OCI-LY3 (cell line): ENCODE measurements at regions not wholly inside any gene's neighbourhood (a gene's known extent, or its start where the extent isn't known, plus 50 kb on each side); places are given as distances from the start of the nearest gene placed in this dataset.
A peak's percentile ranks its signal among the peaks of the same experiment; 100 is the strongest.

Source experiments
- H2AFZ ChIP-seq: fragments of 200-600, 300-600 bp; shearing (Covaris generic); 2 replicates; pipeline ENCODE4 v1.6.0; 2014; ENCODE audit warnings: antibody characterized with exemption, low read depth, low read length
- H3K27ac ChIP-seq: fragments of 200-600, 300-600 bp; sonication (generic); 2 replicates; pipeline ENCODE4 v1.5.1; 2014; ENCODE audit warnings: mild to moderate bottlenecking, low read length, moderate library complexity, mixed read lengths
- H3K27me3 ChIP-seq: fragments of 200-600, 300-600 bp; sonication (generic); 2 replicates; pipeline ENCODE4 v1.6.1; 2014; ENCODE audit warnings: low read depth, low read length, mixed read lengths
- H3K36me3 ChIP-seq: fragments of 200-600, 300-600 bp; sonication (generic); replicated peaks from 2 replicates; pipeline ENCODE3; 2014; ENCODE audit warnings: low read depth, low read length, mixed read lengths
- H3K4me1 ChIP-seq: fragments of 300-600, 200-600 bp; sonication (generic); 2 replicates; pipeline ENCODE4 v1.6.1; 2014; ENCODE audit warnings: low read length, mixed read lengths
- H3K4me2 ChIP-seq: fragments of 200-600, 300-600 bp; sonication (generic); 2 replicates; pipeline ENCODE4 v1.6.1; 2014; ENCODE audit warnings: low read length, mixed read lengths
- H3K4me3 ChIP-seq: fragments of 300-600, 200-600 bp; sonication (generic); 2 replicates; pipeline ENCODE4 v1.5.1; 2014; ENCODE audit warnings: antibody characterized with exemption, mild to moderate bottlenecking, low read length, moderate library complexity
- H3K79me2 ChIP-seq: fragments of 300-600, 200-600 bp; shearing (Covaris generic); 2 replicates; pipeline ENCODE4 v1.6.1; 2014; ENCODE audit warnings: mild to moderate bottlenecking, low read length, mixed read lengths
- H3K9ac ChIP-seq: fragments of 300-600, 200-600 bp; shearing (Covaris generic); 2 replicates; pipeline ENCODE4 v1.6.0; 2014; ENCODE audit warnings: mild to moderate bottlenecking, low read length, moderate library complexity
- H3K9me3 ChIP-seq: fragments of 200-600, 300-600 bp; shearing (Covaris generic); 2 replicates; pipeline ENCODE4 v1.6.1; 2014; ENCODE audit warnings: low read length, mixed read lengths; ENCODE audit not compliant: insufficient read depth
- H4K20me1 ChIP-seq: fragments of 200-600, 300-600 bp; sonication (generic); 2 replicates; pipeline ENCODE4 v1.6.1; 2016; ENCODE audit warnings: low read length, mixed read lengths; ENCODE audit not compliant: insufficient read depth
- CTCF ChIP-seq: fragments of 200-600, 300-600 bp; sonication (generic); IDR thresholded peaks from 2 replicates; pipeline ENCODE4 v1.5.1; 2014; ENCODE audit warnings: antibody characterized with exemption, low read length, low read depth
- EZH2phosphoT487 ChIP-seq: fragments of 200-600 bp; shearing (Covaris generic); IDR thresholded peaks from 2 replicates; pipeline ENCODE4 v1.6.1; 2018; ENCODE audit warnings: antibody characterized with exemption, mixed run types, low read depth

DNA sequence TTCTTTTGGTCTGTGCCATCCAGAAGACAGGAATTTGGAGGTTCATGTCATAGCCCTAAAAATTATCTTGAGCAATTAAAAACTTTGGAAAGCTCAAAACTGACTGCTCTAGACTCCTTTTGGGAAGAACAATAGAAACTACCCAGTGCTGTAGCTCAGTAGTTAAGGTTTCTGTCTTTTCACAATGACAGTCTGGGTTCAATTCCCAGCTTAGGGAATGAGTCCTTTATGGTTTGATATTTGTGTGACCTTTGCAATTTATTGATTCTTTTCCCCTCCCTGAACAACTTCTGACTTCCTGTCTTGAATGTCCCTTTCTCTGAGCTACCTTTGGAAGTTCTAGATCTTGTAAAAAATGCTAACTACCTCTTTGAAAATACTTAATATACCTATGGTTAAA lies 603.3 kb upstream of the IGFBP3 start:
- TF ChIP-seq CTCF (no peak), EZH2phosphoT487 (no peak)
- H2AFZ ChIP-seq, result no peak overlapping the region

GRCh38 chr7:46522354-46522906 lies 601.4 kb upstream of the IGFBP3 start:
- Histone ChIP-seq H3K9me3 (peaks cover 7% of the 10 kb centered on the region), H2AFZ (peak overlapping the region; percentile 59; the same call in 1 of the 2 replicates), H4K20me1 (no peaks in the 10 kb centered on the region), H3K36me3 (peaks cover 2% of the 10 kb centered on the region), H3K27ac (no peak overlapping the region), H3K4me2 (peak overlapping the region; percentile 33), H3K9ac (no peak overlapping the region), H3K79me2 (no peaks in the 10 kb centered on the region), H3K4me1 (peaks cover 11% of the 10 kb centered on the region), H3K27me3 (no peaks in the 10 kb centered on the region), H3K4me3 (no peak overlapping the region)
- TF ChIP-seq CTCF, result no peak
- TF ChIP-seq EZH2phosphoT487, result no peak

More for the DNA sequence above, 603.3 kb upstream of the IGFBP3 start:
- H3K27ac ChIP-seq, result no peak overlapping the region
- H3K36me3 ChIP-seq, result peaks cover 2% of the 10 kb centered on the region
- peaks cover 11% of the 10 kb centered on the region for H3K4me1 ChIP-seq
- H3K9me3 ChIP-seq, result peaks cover 8% of the 10 kb centered on the region
- H3K4me3 ChIP-seq, result no peak overlapping the region
- H4K20me1 ChIP-seq, result no peaks in the 10 kb centered on the region
- H3K4me2 ChIP-seq, result no peak overlapping the region
- no peaks in the 10 kb centered on the region for H3K79me2 ChIP-seq
- H3K9ac ChIP-seq, result no peak overlapping the region
- no peaks in the 10 kb centered on the region for H3K27me3 ChIP-seq

DNA sequence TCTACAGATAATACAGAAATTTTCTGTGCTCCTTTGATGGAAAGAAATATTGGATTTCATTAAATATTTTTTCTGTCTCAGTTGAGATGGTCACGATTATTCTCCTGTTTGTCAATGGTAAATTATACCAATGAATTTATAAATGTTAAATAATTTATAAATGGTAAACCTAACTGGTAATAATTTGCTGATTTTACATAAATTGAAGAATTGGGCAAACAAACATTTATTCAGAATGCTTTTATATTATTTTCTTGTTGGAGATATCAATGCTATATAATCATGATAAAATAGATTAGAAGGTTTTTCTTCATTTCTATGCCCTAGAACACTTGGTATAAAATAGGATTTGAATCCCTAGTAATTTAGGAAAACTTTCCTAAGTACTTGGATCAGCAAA lies 597.6 kb upstream of the IGFBP3 start:
- peaks cover 2% of the 10 kb centered on the region for H3K36me3 ChIP-seq
- H3K27me3 ChIP-seq, result no peaks in the 10 kb centered on the region
- H3K27ac ChIP-seq, result no peak overlapping the region
- TF ChIP-seq CTCF, result no peak
- no peak for TF ChIP-seq EZH2phosphoT487
- peaks cover 11% of the 10 kb centered on the region for H3K4me1 ChIP-seq
- no peaks in the 10 kb centered on the region for H4K20me1 ChIP-seq
- H3K79me2 ChIP-seq, result no peaks in the 10 kb centered on the region
- H3K9ac ChIP-seq, result no peak overlapping the region
- H2AFZ ChIP-seq, result no peak overlapping the region
- H3K9me3 ChIP-seq, result no peaks in the 10 kb centered on the region
- H3K4me3 ChIP-seq, result no peak overlapping the region
- no peak overlapping the region for H3K4me2 ChIP-seq

GRCh38 chr7:46515844-46516590 lies 594.9 kb upstream of the IGFBP3 start:
- no peak overlapping the region for H2AFZ ChIP-seq
- no peaks in the 10 kb centered on the region for H3K9me3 ChIP-seq
- no peaks in the 10 kb centered on the region for H3K27me3 ChIP-seq
- no peak overlapping the region for H3K27ac ChIP-seq
- H3K4me2 ChIP-seq, result no peak overlapping the region
- no peak for TF ChIP-seq CTCF
- TF ChIP-seq EZH2phosphoT487, result no peak
- no peak overlapping the region for H3K9ac ChIP-seq
- H3K4me1 ChIP-seq, result no peaks in the 10 kb centered on the region
- no peaks in the 10 kb centered on the region for H3K36me3 ChIP-seq
- no peak overlapping the region for H3K4me3 ChIP-seq
- H4K20me1 ChIP-seq, result no peaks in the 10 kb centered on the region
- H3K79me2 ChIP-seq, result no peaks in the 10 kb centered on the region
